GM23248 (cell line): ENCODE measurements at regions not wholly inside any gene's neighbourhood (a gene's known extent, or its start where the extent isn't known, plus 50 kb on each side); places are given as distances from the start of the nearest gene placed in this dataset.

Source experiments
- EZH2 ChIP-seq: fragments of 200-600 bp; sonication (generic); IDR thresholded peaks from 2 replicates; pipeline ENCODE4 v1.6.1; 2018; ENCODE audit warnings: antibody characterized with exemption, mild to moderate bottlenecking; ENCODE audit not compliant: insufficient read depth, poor library complexity, severe bottlenecking
- EZH2phosphoT487 ChIP-seq: fragments of 200-600 bp; sonication (generic); IDR thresholded peaks from 2 replicates; pipeline ENCODE4 v1.6.1; 2018; ENCODE audit warnings: antibody characterized with exemption, moderate library complexity, mild to moderate bottlenecking, low read depth; ENCODE audit not compliant: insufficient read depth

DNA sequence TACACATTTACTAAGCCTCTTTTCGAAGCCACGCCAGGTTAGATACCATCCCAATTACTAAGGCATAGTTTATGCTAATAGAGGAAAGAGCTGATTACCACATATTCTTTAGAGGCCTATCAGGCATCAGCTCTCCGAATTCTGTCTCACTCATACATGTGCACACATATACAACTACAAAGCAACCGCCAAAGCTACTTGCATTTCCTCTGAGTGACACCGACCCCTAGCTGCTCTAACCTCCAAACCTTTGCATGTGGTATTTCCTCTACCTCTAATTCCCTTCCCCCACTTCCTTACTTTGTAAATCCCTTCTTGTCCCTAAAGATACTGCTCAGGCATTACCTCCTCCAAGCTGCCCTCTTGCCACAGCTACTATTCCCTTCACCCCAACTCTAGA lies 107.2 kb downstream of the DUSP6 start:
- TF ChIP-seq EZH2phosphoT487 = no peak
- no peak for TF ChIP-seq EZH2
